ENCODE measurements at regions not wholly inside any gene's neighbourhood (a gene's known extent, or its start where the extent isn't known, plus 50 kb on each side); places are given as distances from the start of the nearest gene placed in this dataset.
"Not testable (repeated sequence)": the region's sequence is repeated elsewhere in the genome, so short reads cannot be mapped to it uniquely, and the experiment has no call there.

DNA sequence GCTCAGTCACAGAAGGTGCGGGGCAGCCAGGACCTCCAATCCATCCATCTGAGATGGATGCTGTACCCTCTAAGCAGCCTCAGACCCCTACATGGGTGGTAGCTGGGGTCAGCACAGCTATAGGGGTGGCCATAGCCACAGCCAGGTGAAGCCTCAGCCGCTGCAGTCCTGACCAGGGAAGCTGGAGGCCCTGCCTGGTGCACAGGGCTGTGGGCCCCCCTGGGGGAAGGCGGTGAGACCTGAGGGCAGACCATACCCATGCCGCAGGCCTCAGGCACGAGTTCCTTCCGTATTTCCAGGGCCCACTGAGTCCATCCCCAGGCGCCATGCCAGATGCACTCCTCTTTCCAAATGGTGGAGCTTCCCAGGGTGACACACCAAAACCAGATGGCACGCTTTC lies 96.6 kb upstream of the KDM7A start:
- Histone ChIP-seq H3K4me1 (no peaks in the 10 kb centered on the region), H3K4me3 (no peak overlapping the region), H3K27me3 (no peaks in the 10 kb centered on the region), H3K36me3 (no peaks in the 10 kb centered on the region), H3K27ac (no peak overlapping the region), H3K9me3 (no peaks in the 10 kb centered on the region)
- intact Hi-C loops (cut with DNase I), result no loop called here
- TF ChIP-seq POLR2A (IDR thresholded peaks at IDR 0.05) (no peak), CTCF (IDR thresholded peaks at IDR 0.05) (no peak)
- DNase-seq (ENCODE audit: extremely low spot score in 2 of 2), result no peak

DNA sequence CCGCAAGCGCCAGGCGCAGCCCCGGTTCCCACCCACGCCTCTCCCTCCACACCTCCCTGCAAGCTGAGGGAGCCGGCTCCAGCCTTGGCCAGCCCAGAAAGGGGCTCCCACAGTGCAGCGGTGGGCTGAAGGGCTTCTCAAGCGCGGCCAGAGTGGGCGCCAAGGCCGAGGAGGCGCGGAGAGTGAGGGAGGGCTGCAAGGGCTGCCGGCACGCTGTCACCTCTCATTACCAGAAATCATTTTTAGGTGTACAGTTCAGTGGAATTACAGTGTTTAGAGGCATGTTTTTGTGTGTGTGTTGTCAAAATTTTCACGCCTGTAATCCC lies 94.8 kb upstream of the KDM7A start:
- H3K4me3 ChIP-seq; DNase-seq (ENCODE audit: extremely low spot score in 2 of 2); intact Hi-C loops (cut with DNase I): not testable (repeated sequence)

DNA sequence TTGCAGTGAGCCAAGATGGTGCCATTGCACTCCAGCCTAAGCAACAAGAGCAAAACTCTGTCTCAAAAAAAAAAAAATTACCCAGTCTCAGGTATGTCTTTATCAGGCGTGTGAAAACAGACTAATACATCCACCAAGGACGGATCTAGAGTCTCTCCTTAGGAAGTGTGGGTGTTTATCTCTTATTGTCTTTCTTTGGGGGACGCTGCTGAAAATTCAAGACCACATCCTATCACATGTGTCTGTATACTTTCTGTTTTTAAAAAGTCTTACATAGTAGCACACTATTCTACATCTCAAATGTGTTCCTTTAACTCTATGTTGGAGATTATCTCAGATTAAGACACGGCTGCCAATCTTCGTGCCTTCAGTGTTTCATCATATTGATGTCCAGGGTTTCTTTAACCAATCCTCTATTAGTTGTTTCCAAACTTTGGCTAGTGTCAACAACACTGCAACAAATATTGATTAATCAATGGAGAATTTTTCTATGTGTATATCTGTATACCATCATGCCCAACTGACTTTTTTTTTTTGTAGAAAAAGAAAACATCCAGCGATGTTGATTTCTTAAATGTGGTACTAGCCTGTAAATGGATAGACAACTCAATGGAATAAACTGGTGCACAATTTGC lies 92.3 kb upstream of the KDM7A start:
- no peaks in the 10 kb centered on the region for H3K27me3 ChIP-seq
- H3K4me1 ChIP-seq, result no peaks in the 10 kb centered on the region
- intact Hi-C loops (cut with DNase I), result loop anchor here (5.0 kb wide), 1 partner anchor 1677 kb away; no protein-coding TSS in a partner anchor
- H3K4me3 ChIP-seq, result no peak overlapping the region
- no peak for TF ChIP-seq POLR2A (IDR thresholded peaks at IDR 0.05)
- TF ChIP-seq POLR2AphosphoS5 (IDR thresholded peaks at IDR 0.05; ENCODE audit: insufficient read depth in 1 of 2, low read depth in 1 of 2), result no peak
- no peak for TF ChIP-seq CTCF (IDR thresholded peaks at IDR 0.05)
- no peaks in the 10 kb centered on the region for H3K9me3 ChIP-seq
- DNase-seq (ENCODE audit: extremely low spot score in 2 of 2), result no peak
- H3K27ac ChIP-seq, result no peak overlapping the region
- no peaks in the 10 kb centered on the region for H3K36me3 ChIP-seq

More for the DNA sequence above, 94.8 kb upstream of the KDM7A start:
- not testable (repeated sequence) for H3K36me3 ChIP-seq, H3K4me1 ChIP-seq, H3K9me3 ChIP-seq, H3K27me3 ChIP-seq, H3K27ac ChIP-seq

DNA sequence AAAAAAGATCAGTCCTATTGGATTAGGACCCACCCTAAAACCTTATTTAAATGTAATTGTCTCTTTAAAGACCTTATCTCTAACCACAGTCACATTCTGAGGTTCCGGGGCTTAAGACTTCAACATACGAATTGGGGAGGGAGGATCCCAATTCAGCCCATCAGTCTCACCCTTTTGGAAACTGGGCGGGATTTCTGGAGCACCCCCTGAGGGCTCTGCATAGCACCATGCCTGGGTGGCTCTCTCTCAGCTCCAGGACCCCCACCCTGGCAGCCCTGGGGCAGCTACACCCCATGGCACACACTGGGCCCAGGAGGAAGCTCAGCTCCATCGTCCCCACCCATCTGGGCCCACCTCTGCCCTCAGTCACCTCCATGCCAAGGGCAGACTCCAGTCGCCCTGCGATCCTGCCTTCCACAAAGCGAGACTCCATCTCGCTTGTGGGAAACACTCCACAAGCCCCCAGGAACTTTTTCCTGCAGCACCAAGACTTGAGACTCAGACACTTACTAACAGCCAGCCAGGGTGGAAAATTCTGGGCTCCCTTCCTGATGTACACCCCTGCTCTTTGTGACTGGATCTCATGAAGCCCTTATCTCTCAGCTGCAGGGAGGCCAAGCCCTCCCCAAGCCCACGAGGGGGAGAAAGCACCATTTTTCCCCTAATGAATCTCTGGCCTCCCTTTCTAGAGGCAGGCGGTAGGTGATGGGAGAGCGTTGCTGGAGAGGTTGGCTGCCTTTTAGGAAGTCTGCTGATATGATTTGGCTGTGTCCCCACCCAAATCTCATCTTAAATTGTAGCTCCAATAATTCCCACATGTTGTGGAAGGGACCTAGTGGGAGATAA lies 90.8 kb upstream of the KDM7A start:
- no peak overlapping the region for H3K27ac ChIP-seq
- no peaks in the 10 kb centered on the region for H3K4me1 ChIP-seq
- no peaks in the 10 kb centered on the region for H3K9me3 ChIP-seq
- intact Hi-C loops (cut with DNase I), result loop anchor here (5.0 kb wide), 1 partner anchor 1675 kb away; no protein-coding TSS in a partner anchor
- H3K36me3 ChIP-seq, result no peaks in the 10 kb centered on the region
- H3K27me3 ChIP-seq, result no peaks in the 10 kb centered on the region
- no peak for DNase-seq (ENCODE audit: extremely low spot score in 2 of 2)
- TF ChIP-seq POLR2AphosphoS5 (IDR thresholded peaks at IDR 0.05; ENCODE audit: insufficient read depth in 1 of 2, low read depth in 1 of 2) (no peak), POLR2A (IDR thresholded peaks at IDR 0.05) (no peak)
- H3K4me3 ChIP-seq, result no peak overlapping the region

- no peak overlapping the region for H3K27ac ChIP-seq
- no peaks in the 10 kb centered on the region for H3K4me1 ChIP-seq
- no peak for DNase-seq (ENCODE audit: extremely low spot score in 2 of 2)
- no peaks in the 10 kb centered on the region for H3K27me3 ChIP-seq
- H3K36me3 ChIP-seq, result no peaks in the 10 kb centered on the region
- TF ChIP-seq POLR2A (IDR thresholded peaks at IDR 0.05) (no peak), CTCF (IDR thresholded peaks at IDR 0.05) (no peak), POLR2AphosphoS5 (IDR thresholded peaks at IDR 0.05; ENCODE audit: insufficient read depth in 1 of 2, low read depth in 1 of 2) (no peak)
- H3K4me3 ChIP-seq, result no peak overlapping the region
- intact Hi-C loops (cut with DNase I), result no loop called here
- H3K9me3 ChIP-seq, result no peaks in the 10 kb centered on the region
Measured at GRCh38 chr7:140263277-140263676, 86.5 kb upstream of the KDM7A start.

DNA sequence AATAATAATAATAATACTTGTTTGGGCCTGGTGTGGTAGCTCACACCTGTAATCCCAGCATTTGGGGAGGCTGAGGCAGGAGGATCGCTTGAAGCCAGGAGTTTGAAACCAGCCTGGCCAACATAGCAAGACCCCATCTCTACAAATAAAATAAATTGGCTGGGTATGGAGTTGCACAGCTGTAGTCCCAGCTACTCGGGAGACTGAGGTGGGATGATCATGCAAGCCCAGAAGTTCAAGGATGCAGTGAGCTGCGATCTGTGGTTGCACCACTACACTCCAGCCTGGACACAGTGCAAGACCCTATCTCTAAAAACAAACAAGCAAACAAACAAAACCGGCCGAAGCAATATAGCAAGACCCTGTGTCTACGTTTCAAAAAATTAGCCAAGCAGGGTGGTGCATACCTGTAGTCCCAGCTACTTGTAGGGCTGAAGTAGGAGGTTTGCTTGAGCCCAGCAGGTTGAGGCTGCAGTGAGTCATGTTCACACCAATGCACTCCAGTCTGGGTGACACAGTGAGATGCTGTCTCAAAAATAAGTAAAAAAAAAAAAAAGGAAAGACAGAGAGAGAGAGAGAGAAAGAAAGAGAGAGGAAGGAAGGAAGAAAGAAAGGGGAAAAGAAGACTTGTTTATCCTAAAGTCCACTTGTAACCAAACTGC lies 85.6 kb upstream of the KDM7A start:
- Histone ChIP-seq H3K9me3 (no peaks in the 10 kb centered on the region), H3K4me3 (no peak overlapping the region), H3K36me3 (no peaks in the 10 kb centered on the region), H3K27me3 (no peaks in the 10 kb centered on the region), H3K4me1 (no peaks in the 10 kb centered on the region), H3K27ac (no peak overlapping the region)
- no peak for DNase-seq (ENCODE audit: extremely low spot score in 2 of 2)
- intact Hi-C loops (cut with DNase I), result no loop called here
- TF ChIP-seq POLR2A (IDR thresholded peaks at IDR 0.05) (no peak), POLR2AphosphoS5 (IDR thresholded peaks at IDR 0.05; ENCODE audit: insufficient read depth in 1 of 2, low read depth in 1 of 2) (no peak), CTCF (IDR thresholded peaks at IDR 0.05) (no peak)
